Left cardiac atrium (tissue), 4 donors: ENCODE measurements at regions not wholly inside any gene's neighbourhood (a gene's known extent, or its start where the extent isn't known, plus 50 kb on each side); places are given as distances from the start of the nearest gene placed in this dataset.
A peak's percentile ranks its signal among the peaks of the same experiment; 100 is the strongest.

Experiments used
- ATAC-seq, 2 donors: fragments of 200-7000 bp; cut with Tn5 transposase; one replicate each; pipeline ENCODE4 v1.9.1; 2020; ENCODE audit warnings: mild to moderate bottlenecking in 2 of 2, moderate library complexity in 2 of 2
- DNase-seq: peaks from one replicate; pipeline ENCODE4 v3.0.0-alpha.2; 2020
- intact Hi-C, 2 donors: fragments of 100-400 bp; cut with DNase I; formaldehyde crosslinking; loops; one replicate each; pipeline versions ENCODE4 v1.14.1 to v1.15.1; 2022 to 2023
- donor health status: DM: no; HTN: yes; CAD: no.
- donor health status: DM: no; HTN: yes; CAD: no; lungs with severe emphysema.
- donor health status: DM: yes; HTN: yes; CAD: no.
- donor health status: Dilated cardiomyopathy.

GRCh38 chr6:91678679-91679446, 1092.0 kb upstream of the MAP3K7 start:
- intact Hi-C loops, result no loop called here
- ATAC-seq (no peak), DNase-seq (no peak)

- DNase-seq (no peak), ATAC-seq (no peak)
- intact Hi-C loops, result no loop called here
Measured at GRCh38 chr6:91672201-91672600, 1085.3 kb upstream of the MAP3K7 start.

DNA sequence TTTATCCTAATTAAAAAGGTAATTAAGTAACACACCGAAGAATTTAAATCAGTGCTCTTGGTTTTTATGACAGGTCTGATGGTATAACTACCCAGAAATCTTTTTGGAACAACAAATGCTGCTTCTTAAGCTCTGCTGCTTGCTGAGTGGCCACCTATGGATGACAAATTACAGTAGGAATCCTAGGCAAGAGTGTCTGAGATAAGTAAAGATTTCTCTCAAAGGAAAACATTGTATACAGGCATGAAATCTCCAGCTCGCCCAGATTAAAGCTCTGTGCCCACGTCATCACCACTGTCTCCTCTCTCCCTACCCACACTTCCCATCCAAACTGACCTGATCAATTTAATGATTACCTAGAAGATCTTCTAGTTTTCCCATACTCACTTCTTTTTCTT, 1083.0 kb upstream of the MAP3K7 start:
- ATAC-seq (no peak), DNase-seq (no peak)
- intact Hi-C loops, result no loop called here

DNA sequence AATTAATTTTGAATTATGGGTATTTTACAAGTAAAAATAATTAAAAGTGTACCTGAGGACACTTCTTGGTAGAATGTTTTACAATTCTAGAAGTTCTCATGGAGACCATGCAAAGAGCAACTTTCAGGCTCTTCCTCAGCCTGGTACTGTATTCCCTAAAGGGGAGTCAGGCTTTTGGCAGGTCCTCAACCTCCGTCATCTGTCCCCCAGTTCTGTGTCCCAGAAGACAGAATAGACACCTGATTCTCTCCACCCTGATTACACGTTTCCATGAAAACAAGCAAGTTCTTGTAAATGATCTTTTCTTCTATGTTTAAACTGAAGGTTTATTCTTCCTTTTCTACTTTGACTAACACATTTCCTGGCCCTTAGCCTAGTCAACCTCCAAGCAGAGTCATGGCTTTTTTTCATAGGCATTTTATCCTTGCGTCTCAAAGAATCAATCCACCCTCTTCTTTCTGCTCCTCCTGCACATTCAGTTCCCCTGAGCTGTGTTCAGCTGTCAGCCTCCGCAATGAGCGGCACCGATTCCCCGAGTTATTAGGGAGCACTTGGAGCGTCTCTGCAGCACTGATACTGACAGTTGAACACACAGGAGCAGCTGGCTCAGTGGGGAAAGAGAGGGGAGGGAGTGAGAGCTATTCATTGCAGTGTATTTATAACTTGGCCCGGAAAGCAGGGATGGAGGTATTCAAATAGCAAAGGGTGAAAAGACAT, 1082.4 kb upstream of the MAP3K7 start:
- no peak for ATAC-seq
- intact Hi-C loops, result no loop called here
- no peak for DNase-seq

- intact Hi-C loops, result no loop called here
- no peak for DNase-seq
- no peak for ATAC-seq
Measured at GRCh38 chr6:91667596-91667995, 1080.7 kb upstream of the MAP3K7 start.

- intact Hi-C loops, result no loop called here
- DNase-seq, result no peak
- ATAC-seq, result no peak
Measured at GRCh38 chr6:91664327-91664959, 1077.6 kb upstream of the MAP3K7 start.

DNA sequence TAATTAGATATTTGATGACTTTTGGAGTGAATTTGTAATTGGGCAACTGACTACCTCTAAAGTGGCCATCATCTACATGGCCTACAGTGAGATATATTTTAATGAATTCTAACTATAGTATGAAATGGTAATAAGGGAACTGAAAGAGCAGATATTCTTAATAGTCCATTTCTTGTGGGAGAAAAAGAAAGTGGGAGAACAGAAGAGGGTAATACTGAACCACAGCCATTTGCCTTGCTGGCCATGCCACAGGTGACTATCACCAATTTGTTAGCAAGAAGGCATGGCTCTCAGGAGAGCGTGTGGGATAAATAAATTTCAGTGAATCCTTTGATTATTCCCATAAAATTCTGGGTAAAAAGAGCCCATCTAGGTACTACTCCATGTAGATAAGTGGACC, 1074.0 kb upstream of the MAP3K7 start:
- intact Hi-C loops, result no loop called here
- DNase-seq, result no peak
- no peak for ATAC-seq

GRCh38 chr6:91659891-91660290, 1073.0 kb upstream of the MAP3K7 start:
- intact Hi-C loops, result no loop called here

DNA sequence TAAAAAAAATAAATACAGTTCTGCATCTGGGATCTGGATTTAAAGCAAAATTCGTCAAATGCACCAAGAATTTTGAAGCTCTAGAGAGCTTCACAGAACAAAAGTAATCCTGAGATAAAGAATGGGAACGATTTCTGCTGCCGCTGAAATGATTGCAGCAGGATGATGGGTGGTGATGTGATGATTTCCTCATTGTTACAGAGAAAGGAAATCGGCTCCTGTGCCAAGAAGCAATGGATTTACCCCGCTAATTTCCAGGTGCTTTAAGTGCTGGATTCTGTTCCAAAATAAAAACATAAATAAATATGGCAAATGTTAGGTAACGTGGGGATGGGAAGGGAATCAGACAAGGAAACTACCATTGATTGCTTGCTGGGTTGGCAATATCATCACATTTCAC, 1067.9 kb upstream of the MAP3K7 start:
- ATAC-seq (no peak), DNase-seq (no peak)
- intact Hi-C loops, result no loop called here

More at GRCh38 chr6:91659891-91660290, 1073.0 kb upstream of the MAP3K7 start:
- DNase-seq (no peak), ATAC-seq (no peak)

DNA sequence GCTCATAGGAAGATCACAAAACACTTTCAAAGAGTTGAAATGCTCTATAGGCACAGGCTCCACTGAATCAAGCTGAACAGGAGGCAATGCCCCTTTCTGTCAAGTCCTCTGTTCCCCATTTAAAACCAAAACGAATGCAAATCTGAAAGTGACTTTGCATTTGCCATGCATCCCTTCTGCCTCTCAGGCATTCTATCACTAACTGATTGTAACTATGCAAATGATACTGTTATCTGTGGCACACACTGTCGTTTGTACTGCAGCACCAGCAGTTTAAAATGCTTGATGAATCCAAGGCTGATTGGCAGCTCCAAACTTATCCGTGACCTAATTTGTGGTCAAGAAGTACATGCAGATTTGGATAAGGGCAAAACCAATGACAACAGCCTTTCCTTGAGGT, 1067.5 kb upstream of the MAP3K7 start:
- intact Hi-C loops, result no loop called here

GRCh38 chr6:91653895-91654294, 1067.0 kb upstream of the MAP3K7 start:
- ATAC-seq (no peak), DNase-seq (no peak)
- intact Hi-C loops, result no loop called here

More for the DNA sequence above, 1067.5 kb upstream of the MAP3K7 start:
- ATAC-seq (no peak), DNase-seq (no peak)

GRCh38 chr6:91653076-91653723, 1066.3 kb upstream of the MAP3K7 start:
- intact Hi-C loops, result no loop called here
- no peak for ATAC-seq
- no peak for DNase-seq

DNA sequence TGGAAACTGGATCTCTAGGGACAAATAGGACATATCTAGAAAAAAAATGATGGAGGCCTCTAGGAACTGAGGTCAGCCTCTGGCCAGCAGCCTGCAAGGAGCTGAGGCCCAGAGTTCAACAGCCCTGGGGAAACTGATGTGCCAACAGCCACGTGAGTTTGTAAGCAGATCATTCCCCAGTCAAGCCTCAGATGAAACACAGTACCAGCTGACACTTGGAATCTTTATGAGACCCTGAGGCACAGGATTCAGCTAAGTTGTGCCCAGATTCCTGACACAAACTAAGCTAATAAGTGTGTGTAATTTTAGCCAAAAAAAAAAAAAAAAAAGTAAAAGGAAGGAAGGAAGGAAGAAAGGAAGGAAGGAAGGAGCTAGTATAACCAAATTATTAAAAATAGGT, 1059.8 kb upstream of the MAP3K7 start:
- ATAC-seq (no peak), DNase-seq (no peak)
- intact Hi-C loops, result no loop called here

DNA sequence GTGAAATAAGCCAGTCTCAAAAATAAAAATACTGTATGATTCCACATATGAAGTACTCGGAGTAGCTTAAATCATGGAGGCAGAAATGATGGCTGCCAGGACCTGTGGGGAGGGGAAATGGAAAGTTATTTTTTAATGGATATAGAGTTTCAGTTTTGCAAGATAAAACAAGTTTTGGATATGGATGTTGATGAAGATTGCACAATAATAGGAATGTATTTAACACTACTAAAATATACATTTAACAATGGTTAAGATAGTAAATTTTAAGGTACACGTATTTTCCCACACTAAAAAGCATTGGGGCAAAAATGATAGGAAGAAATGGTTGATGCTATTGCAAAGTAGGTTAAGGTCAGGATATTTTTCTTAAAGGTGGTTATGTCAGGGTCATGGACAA, 1058.9 kb upstream of the MAP3K7 start:
- intact Hi-C loops, result no loop called here
- ATAC-seq (no peak), DNase-seq (no peak)

DNA sequence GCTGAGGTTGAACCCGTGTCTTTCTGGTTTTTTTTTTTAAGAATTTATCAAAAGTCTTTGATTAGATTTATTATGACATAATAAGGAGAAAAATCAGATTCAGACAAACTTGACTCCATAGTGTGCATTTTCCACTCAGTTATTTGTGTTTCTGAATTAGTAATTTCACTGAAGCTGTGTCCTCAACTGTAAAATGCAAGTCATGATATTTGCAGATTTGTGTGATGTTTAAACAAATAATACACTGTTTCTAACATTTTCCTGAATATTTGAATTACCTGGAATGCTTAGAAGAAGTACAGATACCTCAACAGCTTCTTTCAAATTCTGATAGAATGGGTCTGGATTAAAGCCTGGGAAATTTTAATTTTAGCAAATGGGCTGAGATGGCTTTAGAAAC, 1050.3 kb upstream of the MAP3K7 start:
- intact Hi-C loops, result no loop called here
- DNase-seq (no peak), ATAC-seq (no peak)

DNA sequence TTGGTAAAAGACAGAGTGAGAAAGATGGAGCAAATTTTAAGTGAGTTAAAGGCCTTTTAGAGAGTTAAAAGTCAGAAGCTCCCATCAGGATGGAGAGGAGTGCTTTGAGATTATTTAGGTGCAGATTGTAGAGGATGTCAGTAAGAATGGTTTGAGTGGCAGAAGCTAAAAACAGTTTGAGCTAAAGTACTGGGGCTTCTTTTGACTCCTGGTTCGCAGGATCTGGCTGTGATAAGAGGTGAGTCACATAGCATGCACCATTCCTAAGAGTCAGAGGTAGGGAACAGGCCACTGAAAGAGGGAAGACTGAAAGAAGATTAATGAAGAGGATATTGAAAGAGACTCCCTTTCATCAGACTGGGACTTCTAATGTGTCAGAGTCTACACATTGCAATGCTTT, 1047.9 kb upstream of the MAP3K7 start:
- DNase-seq (no peak), ATAC-seq (peak in 1 of 2 donors; percentile 45)
- intact Hi-C loops, result no loop called here

DNA sequence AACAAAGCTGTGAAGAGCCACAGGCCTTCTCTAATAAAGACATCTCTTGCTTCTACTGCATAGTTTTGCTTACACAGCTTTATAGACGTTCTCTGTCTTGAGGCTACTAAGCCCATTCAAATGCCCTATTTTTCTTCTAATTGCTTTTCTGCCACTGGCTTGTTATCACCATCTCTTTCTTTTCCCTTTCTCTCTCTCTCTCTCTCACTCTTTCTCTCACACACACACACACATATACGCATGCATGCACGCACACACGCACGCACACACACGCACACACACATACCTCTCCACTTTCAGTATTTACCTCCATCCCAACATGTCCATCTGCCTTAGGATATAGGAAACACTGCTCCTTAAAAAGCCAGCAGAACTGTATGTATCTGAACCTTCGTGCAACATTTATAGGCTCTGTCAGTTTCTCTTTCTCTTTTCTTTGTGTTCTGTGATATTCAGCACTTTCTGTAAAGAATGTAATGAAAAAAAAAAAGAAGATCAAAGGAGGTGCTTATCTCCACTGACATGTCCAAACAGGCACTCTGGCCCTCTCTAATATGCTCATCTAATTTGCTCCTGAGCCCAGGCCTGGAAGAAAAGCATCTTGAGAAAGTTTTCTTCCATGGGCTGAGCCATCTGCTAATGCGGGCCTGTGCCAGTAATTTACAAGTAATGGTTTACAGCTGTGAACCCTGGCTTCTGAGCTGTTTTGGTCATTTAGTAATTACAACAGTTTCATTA, 1046.7 kb upstream of the MAP3K7 start:
- no peak for DNase-seq
- peak in 1 of 2 donors; percentile 23 for ATAC-seq
- intact Hi-C loops, result no loop called here

DNA sequence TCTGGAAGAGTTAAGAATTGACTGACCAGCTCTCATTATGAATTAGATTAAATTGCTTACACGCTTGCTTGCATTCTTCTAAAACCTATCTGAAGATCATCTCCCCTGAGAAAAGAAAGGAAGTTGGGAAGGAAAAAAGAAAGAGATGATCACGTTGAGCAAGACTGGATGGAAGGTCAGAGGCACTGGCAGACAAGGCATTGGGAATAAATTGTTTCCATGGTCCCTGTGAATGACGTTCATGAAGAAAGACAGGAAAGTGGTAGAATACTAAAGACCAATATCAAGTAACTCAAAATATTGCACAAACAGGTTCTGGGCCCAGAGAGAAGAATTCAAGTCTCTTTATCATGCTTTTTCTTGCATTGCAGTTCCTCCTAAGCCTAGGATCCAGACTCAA, 1045.4 kb upstream of the MAP3K7 start:
- ATAC-seq, result no peak

DNA sequence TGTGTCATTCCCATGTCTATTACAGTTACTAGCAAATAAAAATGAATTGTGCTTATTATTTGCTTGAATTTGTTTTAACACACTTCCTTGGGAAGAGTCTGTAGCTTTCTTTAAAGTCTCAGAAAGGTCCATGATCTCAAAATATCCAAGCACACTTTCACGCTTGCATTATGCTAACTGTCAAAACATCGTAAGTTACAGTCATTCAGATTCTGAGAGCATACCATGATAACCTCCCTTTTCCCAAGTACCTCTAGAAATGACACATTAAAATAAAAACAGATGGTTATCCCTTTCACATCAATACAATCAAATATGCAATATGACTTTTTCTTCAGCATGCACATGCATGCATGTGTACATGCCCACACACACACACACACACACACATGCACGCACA, 1044.4 kb upstream of the MAP3K7 start:
- ATAC-seq (no peak), DNase-seq (no peak)
- intact Hi-C loops, result no loop called here

More for the DNA sequence above, 1045.4 kb upstream of the MAP3K7 start:
- no peak for DNase-seq
- intact Hi-C loops, result no loop called here
